AG10803 (cell line): ENCODE measurements at regions not wholly inside any gene's neighbourhood (a gene's known extent, or its start where the extent isn't known, plus 50 kb on each side); places are given as distances from the start of the nearest gene placed in this dataset.
A peak's percentile ranks its signal among the peaks of the same experiment; 100 is the strongest.

Experiments used
- DNase-seq: peaks from one replicate; pipeline ENCODE4 v3.0.0; 2010; ENCODE audit warnings: low read depth
- H3K4me3 ChIP-seq: 2 replicates; pipeline ENCODE4 v1.5.1; 2011; ENCODE audit warnings: mild to moderate bottlenecking, low read length, control low read depth
- CTCF ChIP-seq: conservative IDR thresholded peaks from 2 replicates; pipeline ENCODE4 v1.5.1; 2011; ENCODE audit warnings: mild to moderate bottlenecking, low read length, control low read depth, inconsistent platforms

DNA sequence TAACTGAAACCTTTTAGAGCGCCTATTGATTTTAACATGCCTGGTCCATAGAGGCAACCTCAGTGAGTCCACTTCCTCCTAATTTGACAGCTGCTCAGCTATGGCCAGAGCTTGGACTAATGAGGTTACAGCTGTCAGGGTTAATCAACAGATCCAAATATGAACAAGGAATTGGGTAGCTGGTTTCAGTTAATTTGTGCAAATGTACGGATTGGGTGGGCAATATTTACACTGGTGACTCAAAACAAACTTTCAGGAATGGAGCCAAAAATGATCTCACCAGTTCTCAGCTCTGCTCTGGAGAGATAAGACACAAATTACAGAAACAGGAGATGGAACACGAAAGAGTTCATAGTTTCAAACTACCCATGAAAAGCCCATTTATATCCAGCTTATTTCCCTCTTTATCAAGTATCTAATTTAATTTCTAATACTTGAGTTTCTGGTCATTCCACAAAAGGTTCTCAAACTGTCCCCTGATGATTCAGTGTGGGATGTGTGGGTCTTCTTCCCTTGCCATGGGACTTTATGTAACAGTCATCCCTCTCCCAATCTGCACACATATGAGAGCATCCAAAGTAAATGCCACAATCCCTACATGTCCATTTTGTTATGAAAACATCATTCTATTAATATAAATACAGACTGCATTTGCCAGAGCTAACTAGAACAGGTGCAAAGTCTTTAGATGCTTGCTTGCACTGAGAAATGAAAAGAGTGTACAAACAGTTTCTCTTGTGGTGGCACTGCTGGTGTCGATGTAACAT is 149.9 kb downstream of the RPS12 start:
- no peak for DNase-seq
- no peak for TF ChIP-seq CTCF
- no peak overlapping the region for H3K4me3 ChIP-seq

- no peak overlapping the region for H3K4me3 ChIP-seq
- no peak for DNase-seq
- no peak for TF ChIP-seq CTCF
Observed at GRCh38 chr6:132964868-132965382, 150.6 kb downstream of the RPS12 start.

GRCh38 chr6:132967871-132968270 is 153.5 kb downstream of the RPS12 start:
- DNase-seq: no peak
- TF ChIP-seq CTCF: no peak
- H3K4me3 ChIP-seq: no peak overlapping the region

GRCh38 chr6:132968419-132968950 is 154.1 kb downstream of the RPS12 start:
- no peak for TF ChIP-seq CTCF
- H3K4me3 ChIP-seq: no peak overlapping the region
- no peak for DNase-seq

- no peak overlapping the region for H3K4me3 ChIP-seq
- TF ChIP-seq CTCF: no peak
- peak; percentile 8 for DNase-seq
Observed at GRCh38 chr6:132969196-132969595, 154.8 kb downstream of the RPS12 start.

DNA sequence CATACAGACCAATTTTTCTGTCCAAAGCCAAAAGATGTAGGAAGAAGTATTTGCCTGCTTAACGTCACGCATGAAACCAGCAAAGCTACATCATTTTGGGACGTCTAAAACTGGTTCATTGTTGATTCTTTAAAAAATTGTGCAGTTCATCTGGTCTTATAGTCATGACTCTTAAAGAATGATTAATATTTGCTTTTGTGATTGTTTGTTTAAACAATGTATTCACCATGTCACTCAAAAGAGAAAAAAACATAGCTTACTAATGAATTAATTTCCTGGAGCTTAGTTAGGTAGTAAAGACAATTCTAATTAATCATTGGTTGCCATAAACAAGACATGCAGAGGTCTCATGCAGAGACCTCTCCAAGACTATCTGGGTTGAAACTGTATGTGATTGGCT is 157.3 kb downstream of the RPS12 start:
- no peak overlapping the region for H3K4me3 ChIP-seq
- DNase-seq: no peak
- TF ChIP-seq CTCF: no peak

- no peak for DNase-seq
- no peak for TF ChIP-seq CTCF
- no peak overlapping the region for H3K4me3 ChIP-seq
Observed at GRCh38 chr6:132972254-132972653, 157.9 kb downstream of the RPS12 start.
